ENCODE measurements at regions not wholly inside any gene's neighbourhood (a gene's known extent, or its start where the extent isn't known, plus 50 kb on each side); places are given as distances from the start of the nearest gene placed in this dataset.

GRCh38 chr11:109096266-109096665 is 325.7 kb upstream of the C11orf87 start:
- Histone ChIP-seq H3K4me3 (ENCODE audit: low read depth, low read length) (no peak overlapping the region), H3K27me3 (ENCODE audit: insufficient read depth, low read length) (no peaks in the 10 kb centered on the region), H3K79me2 (ENCODE audit: control insufficient read depth, insufficient read depth, low read length, unreplicated experiment) (no peaks in the 10 kb centered on the region), H3K27ac (ENCODE audit: low read depth, low read length) (no peak overlapping the region), H3K36me3 (ENCODE audit: insufficient read depth, low read length) (no peaks in the 10 kb centered on the region), H3K4me1 (ENCODE audit: control insufficient read depth, insufficient read depth, low read length, unreplicated experiment) (no peaks in the 10 kb centered on the region), H2AFZ (ENCODE audit: low read length, unreplicated experiment) (no peak overlapping the region)

GRCh38 chr11:109106151-109106906 is 315.7 kb upstream of the C11orf87 start:
- H3K4me3 ChIP-seq (ENCODE audit: low read depth, low read length) = no peak overlapping the region
- no peaks in the 10 kb centered on the region for H3K4me1 ChIP-seq (ENCODE audit: control insufficient read depth, insufficient read depth, low read length, unreplicated experiment)
- no peaks in the 10 kb centered on the region for H3K79me2 ChIP-seq (ENCODE audit: control insufficient read depth, insufficient read depth, low read length, unreplicated experiment)
- H3K36me3 ChIP-seq (ENCODE audit: insufficient read depth, low read length) = no peaks in the 10 kb centered on the region
- H3K27ac ChIP-seq (ENCODE audit: low read depth, low read length) = no peak overlapping the region
- no peak overlapping the region for H2AFZ ChIP-seq (ENCODE audit: low read length, unreplicated experiment)
- H3K27me3 ChIP-seq (ENCODE audit: insufficient read depth, low read length) = no peaks in the 10 kb centered on the region

- Histone ChIP-seq H3K27ac (ENCODE audit: low read depth, low read length) (no peak overlapping the region), H3K4me3 (ENCODE audit: low read depth, low read length) (no peak overlapping the region), H2AFZ (ENCODE audit: low read length, unreplicated experiment) (no peak overlapping the region), H3K36me3 (ENCODE audit: insufficient read depth, low read length) (no peaks in the 10 kb centered on the region), H3K79me2 (ENCODE audit: control insufficient read depth, insufficient read depth, low read length, unreplicated experiment) (no peaks in the 10 kb centered on the region), H3K27me3 (ENCODE audit: insufficient read depth, low read length) (peaks cover 5% of the 10 kb centered on the region; the same call in 1 of the 2 replicates), H3K4me1 (ENCODE audit: control insufficient read depth, insufficient read depth, low read length, unreplicated experiment) (no peaks in the 10 kb centered on the region)
Measured at GRCh38 chr11:109109150-109109549, 312.8 kb upstream of the C11orf87 start.

GRCh38 chr11:109109571-109110315 is 312.2 kb upstream of the C11orf87 start:
- peaks cover 7% of the 10 kb centered on the region; the same call in 1 of the 2 replicates for H3K27me3 ChIP-seq (ENCODE audit: insufficient read depth, low read length)
- H3K36me3 ChIP-seq (ENCODE audit: insufficient read depth, low read length) = no peaks in the 10 kb centered on the region
- H3K79me2 ChIP-seq (ENCODE audit: control insufficient read depth, insufficient read depth, low read length, unreplicated experiment) = no peaks in the 10 kb centered on the region
- H2AFZ ChIP-seq (ENCODE audit: low read length, unreplicated experiment) = no peak overlapping the region
- H3K4me3 ChIP-seq (ENCODE audit: low read depth, low read length) = no peak overlapping the region
- H3K4me1 ChIP-seq (ENCODE audit: control insufficient read depth, insufficient read depth, low read length, unreplicated experiment) = no peaks in the 10 kb centered on the region
- H3K27ac ChIP-seq (ENCODE audit: low read depth, low read length) = no peak overlapping the region

- no peak overlapping the region for H3K27ac ChIP-seq (ENCODE audit: low read depth, low read length)
Measured at GRCh38 chr11:109112261-109112660, 309.7 kb upstream of the C11orf87 start.

GRCh38 chr11:109112821-109113280 is 309.1 kb upstream of the C11orf87 start:
- no peaks in the 10 kb centered on the region for H3K36me3 ChIP-seq (ENCODE audit: insufficient read depth, low read length)
- peaks cover 11% of the 10 kb centered on the region; the same call in 1 of the 2 replicates for H3K27me3 ChIP-seq (ENCODE audit: insufficient read depth, low read length)
- no peak overlapping the region for H2AFZ ChIP-seq (ENCODE audit: low read length, unreplicated experiment)
- H3K4me3 ChIP-seq (ENCODE audit: low read depth, low read length) = no peak overlapping the region
- H3K4me1 ChIP-seq (ENCODE audit: control insufficient read depth, insufficient read depth, low read length, unreplicated experiment) = no peaks in the 10 kb centered on the region
- H3K79me2 ChIP-seq (ENCODE audit: control insufficient read depth, insufficient read depth, low read length, unreplicated experiment) = no peaks in the 10 kb centered on the region
- H3K27ac ChIP-seq (ENCODE audit: low read depth, low read length) = no peak overlapping the region

More at GRCh38 chr11:109112261-109112660, 309.7 kb upstream of the C11orf87 start:
- Histone ChIP-seq H3K4me3 (ENCODE audit: low read depth, low read length) (no peak overlapping the region), H3K4me1 (ENCODE audit: control insufficient read depth, insufficient read depth, low read length, unreplicated experiment) (no peaks in the 10 kb centered on the region), H2AFZ (ENCODE audit: low read length, unreplicated experiment) (no peak overlapping the region), H3K36me3 (ENCODE audit: insufficient read depth, low read length) (no peaks in the 10 kb centered on the region), H3K79me2 (ENCODE audit: control insufficient read depth, insufficient read depth, low read length, unreplicated experiment) (no peaks in the 10 kb centered on the region), H3K27me3 (ENCODE audit: insufficient read depth, low read length) (peaks cover 11% of the 10 kb centered on the region; the same call in 1 of the 2 replicates)

- no peak overlapping the region for H3K4me3 ChIP-seq (ENCODE audit: low read depth, low read length)
- no peaks in the 10 kb centered on the region for H3K4me1 ChIP-seq (ENCODE audit: control insufficient read depth, insufficient read depth, low read length, unreplicated experiment)
- H3K27me3 ChIP-seq (ENCODE audit: insufficient read depth, low read length) = 0 out of 2 replicates have a peak, but pooled peaks cover 1% of the 10 kb centered on the region
- H3K27ac ChIP-seq (ENCODE audit: low read depth, low read length) = no peak overlapping the region
- no peaks in the 10 kb centered on the region for H3K79me2 ChIP-seq (ENCODE audit: control insufficient read depth, insufficient read depth, low read length, unreplicated experiment)
- no peak overlapping the region for H2AFZ ChIP-seq (ENCODE audit: low read length, unreplicated experiment)
- H3K36me3 ChIP-seq (ENCODE audit: insufficient read depth, low read length) = no peaks in the 10 kb centered on the region
Measured at GRCh38 chr11:109120341-109120740, 301.6 kb upstream of the C11orf87 start.

GRCh38 chr11:109121173-109121932 is 300.6 kb upstream of the C11orf87 start:
- no peak overlapping the region for H3K27ac ChIP-seq (ENCODE audit: low read depth, low read length)
- no peak overlapping the region for H2AFZ ChIP-seq (ENCODE audit: low read length, unreplicated experiment)
- H3K79me2 ChIP-seq (ENCODE audit: control insufficient read depth, insufficient read depth, low read length, unreplicated experiment) = no peaks in the 10 kb centered on the region

GRCh38 chr11:109123816-109124787 is 297.9 kb upstream of the C11orf87 start:
- no peaks in the 10 kb centered on the region for H3K79me2 ChIP-seq (ENCODE audit: control insufficient read depth, insufficient read depth, low read length, unreplicated experiment)
- H2AFZ ChIP-seq (ENCODE audit: low read length, unreplicated experiment) = no peak overlapping the region
- no peaks in the 10 kb centered on the region for H3K4me1 ChIP-seq (ENCODE audit: control insufficient read depth, insufficient read depth, low read length, unreplicated experiment)
- no peak overlapping the region for H3K27ac ChIP-seq (ENCODE audit: low read depth, low read length)
- no peaks in the 10 kb centered on the region for H3K36me3 ChIP-seq (ENCODE audit: insufficient read depth, low read length)
- H3K27me3 ChIP-seq (ENCODE audit: insufficient read depth, low read length) = no peaks in the 10 kb centered on the region
- H3K4me3 ChIP-seq (ENCODE audit: low read depth, low read length) = no peak overlapping the region

More at GRCh38 chr11:109121173-109121932, 300.6 kb upstream of the C11orf87 start:
- Histone ChIP-seq H3K36me3 (ENCODE audit: insufficient read depth, low read length) (no peaks in the 10 kb centered on the region), H3K4me1 (ENCODE audit: control insufficient read depth, insufficient read depth, low read length, unreplicated experiment) (no peaks in the 10 kb centered on the region), H3K4me3 (ENCODE audit: low read depth, low read length) (no peak overlapping the region), H3K27me3 (ENCODE audit: insufficient read depth, low read length) (no peaks in the 10 kb centered on the region)
